Transverse colon (tissue), 4 donors: ENCODE measurements at regions not wholly inside any gene's neighbourhood (a gene's known extent, or its start where the extent isn't known, plus 50 kb on each side); places are given as distances from the start of the nearest gene placed in this dataset.
"Not testable (repeated sequence)": the region's sequence is repeated elsewhere in the genome, so short reads cannot be mapped to it uniquely, and the experiment has no call there.

ENCODE experiments used
- DNase-seq: peaks from one replicate; pipeline ENCODE4 v3.0.0-alpha.2; 2019
- H3K27ac ChIP-seq, 4 donors: fragments of 200-600 bp; sonication (generic); 2 replicates each; pipeline ENCODE4 v1.5.1; 2016 to 2018; ENCODE audit warnings: inconsistent platforms in 4 of 4
- H3K27me3 ChIP-seq: fragments of 200-600 bp; sonication (generic); 2 replicates; pipeline ENCODE4 v1.5.1; 2017; ENCODE audit warnings: inconsistent platforms
- H3K36me3 ChIP-seq, 4 donors: fragments of 200-600 bp; sonication (generic); 2 replicates each; pipeline ENCODE4 v1.5.1; 2017 to 2019; ENCODE audit warnings: inconsistent platforms in 4 of 4
- H3K4me1 ChIP-seq, 4 donors: fragments of 200-600 bp; sonication (generic); 2 replicates each; pipeline ENCODE4 v1.5.1; 2017 to 2020; ENCODE audit warnings: inconsistent platforms in 4 of 4
- H3K4me3 ChIP-seq, 4 donors: fragments of 200-600 bp; sonication (generic); 1 replicate in 1 of 4; 2 replicates in 3 of 4; pipeline versions ENCODE4 v1.5.1 to v1.6.1; 2017 to 2019; ENCODE audit warnings: inconsistent platforms in 4 of 4
- H3K9me3 ChIP-seq, 2 donors: fragments of 200-600 bp; sonication (generic); 2 replicates each; pipeline ENCODE4 v1.5.1; 2017 to 2019; ENCODE audit warnings: inconsistent platforms in 2 of 2
- CTCF ChIP-seq, 5 experiments: fragments of 200-600 bp in 3 of 5; fragments of 450-650 bp in 2 of 5; sonication (generic) in 3 of 5; IDR thresholded peaks; 1 replicate in 2 of 5; 2 replicates in 3 of 5; pipeline ENCODE4 v1.5.1; 2016 to 2017; ENCODE audit warnings: antibody characterized with exemption in 5 of 5, inconsistent platforms in 3 of 5, mild to moderate bottlenecking in 2 of 5, moderate library complexity in 1 of 5
- EP300 ChIP-seq: sonication (generic); formaldehyde crosslinking; IDR thresholded peaks from one replicate; pipeline ENCODE4 v1.6.1; 2017; ENCODE audit warnings: antibody characterized with exemption, low read depth
- POLR2A ChIP-seq: fragments of 450-650 bp; IDR thresholded peaks from one replicate; pipeline ENCODE4 v1.6.1; 2016; ENCODE audit warnings: antibody characterized with exemption, mild to moderate bottlenecking, moderate library complexity
- POLR2AphosphoS5 ChIP-seq, 3 donors: sonication (generic); formaldehyde crosslinking; IDR thresholded peaks; one replicate each; pipeline ENCODE4 v1.6.1; 2016; ENCODE audit warnings: antibody characterized with exemption in 3 of 3
- WGBS, 2 donors: methylation state at CpG; one replicate each; pipeline ENCODE4 v1.1.5; 2018; ENCODE audit warnings: low coverage in 1 of 2; 5-methylcytosine and 5-hydroxymethylcytosine counted together
- in situ Hi-C, 4 donors: fragments of 200-750 bp; cut with MboI; loops; one replicate each; pipeline versions ENCODE4 v1.15.0 to v1.15.1; 2017; ENCODE audit warnings: low sequenced_read_pairs in 3 of 4, low pct_ligation_motif_present in 1 of 4, low pct_unique_long_range_greater_than_20kb in 1 of 4
- intact Hi-C: fragments of 100-400 bp; cut with DNase I; formaldehyde crosslinking; loops from one replicate; pipeline ENCODE4 v1.15.1; 2023; ENCODE audit warnings: low total_unique reads

- in situ Hi-C loops = no loop called here
- WGBS, 2 donors = 51 to 72% methylated on average over 3 of the region's 3 CpGs
- no peak for TF ChIP-seq POLR2A
- no peak for TF ChIP-seq CTCF (IDR thresholded peaks at IDR 0.05)
- no peak for TF ChIP-seq POLR2AphosphoS5 (IDR thresholded peaks at IDR 0.05)
- no peak for TF ChIP-seq EP300
- no peaks in the 10 kb centered on the region for H3K27me3 ChIP-seq
- H3K4me1 ChIP-seq = no peaks in the 10 kb centered on the region
- no peak overlapping the region for H3K27ac ChIP-seq
- intact Hi-C loops = no loop called here
- DNase-seq = no peak
- no peaks in the 10 kb centered on the region for H3K36me3 ChIP-seq
- H3K9me3 ChIP-seq = no peaks in the 10 kb centered on the region
- H3K4me3 ChIP-seq = no peak overlapping the region
These were observed 113.1 kb upstream of the ZBED5 start for GRCh38 chr11:10970926-10971325.

GRCh38 chr11:10969387-10969786, 111.5 kb upstream of the ZBED5 start:
- DNase-seq = no peak
- intact Hi-C loops (no loop called here), in situ Hi-C loops (no loop called here)
- Histone ChIP-seq H3K27me3 (no peaks in the 10 kb centered on the region), H3K27ac (no peak overlapping the region), H3K4me3 (no peak overlapping the region), H3K36me3 (no peaks in the 10 kb centered on the region), H3K9me3 (no peaks in the 10 kb centered on the region), H3K4me1 (no peaks in the 10 kb centered on the region)
- TF ChIP-seq CTCF (IDR thresholded peaks at IDR 0.05) = no peak
- TF ChIP-seq EP300 = no peak
- TF ChIP-seq POLR2AphosphoS5 (IDR thresholded peaks at IDR 0.05) = no peak
- TF ChIP-seq POLR2A = no peak
- 89 to 93% methylated on average over 2 of the region's 2 CpGs for WGBS, 2 donors

- H3K4me3 ChIP-seq, H3K27me3 ChIP-seq, DNase-seq, H3K36me3 ChIP-seq, H3K4me1 ChIP-seq, H3K9me3 ChIP-seq, intact Hi-C loops, H3K27ac ChIP-seq, in situ Hi-C loops: not testable (repeated sequence)
- WGBS, 2 donors = 65 to 75% methylated on average over 1 of the region's 1 CpG
These were observed 99.0 kb upstream of the ZBED5 start for GRCh38 chr11:10956884-10957283.

GRCh38 chr11:10955616-10956015, 97.8 kb upstream of the ZBED5 start:
- no peaks in the 10 kb centered on the region for H3K27me3 ChIP-seq
- H3K4me3 ChIP-seq = no peak overlapping the region
- no peaks in the 10 kb centered on the region for H3K4me1 ChIP-seq
- no peak for TF ChIP-seq POLR2AphosphoS5 (IDR thresholded peaks at IDR 0.05)
- TF ChIP-seq EP300 = no peak
- no peak for TF ChIP-seq POLR2A
- TF ChIP-seq CTCF (IDR thresholded peaks at IDR 0.05) = no peak
- no peaks in the 10 kb centered on the region for H3K9me3 ChIP-seq
- no peak for DNase-seq
- intact Hi-C loops (no loop called here), in situ Hi-C loops (no loop called here)
- 84 to 89% methylated on average over 1 of the region's 1 CpG for WGBS, 2 donors
- H3K36me3 ChIP-seq = no peaks in the 10 kb centered on the region
- H3K27ac ChIP-seq = no peak overlapping the region

GRCh38 chr11:10954184-10954583, 96.3 kb upstream of the ZBED5 start:
- Histone ChIP-seq H3K36me3 (no peaks in the 10 kb centered on the region), H3K4me3 (no peak overlapping the region), H3K4me1 (no peaks in the 10 kb centered on the region), H3K27me3 (no peaks in the 10 kb centered on the region), H3K9me3 (no peaks in the 10 kb centered on the region), H3K27ac (no peak overlapping the region)
- intact Hi-C loops (no loop called here), in situ Hi-C loops (no loop called here)
- TF ChIP-seq EP300 (no peak), POLR2AphosphoS5 (IDR thresholded peaks at IDR 0.05) (no peak), POLR2A (no peak), CTCF (IDR thresholded peaks at IDR 0.05) (no peak)
- 72 to 75% methylated on average over 3 of the region's 3 CpGs for WGBS, 2 donors
- DNase-seq = no peak
